ENCODE measurements at regions not wholly inside any gene's neighbourhood (a gene's known extent, or its start where the extent isn't known, plus 50 kb on each side); places are given as distances from the start of the nearest gene placed in this dataset.

GRCh38 chr5:133792024-133792423 is 176.4 kb downstream of the C5orf15 start:
- no peak for DNase-seq
- H3K36me3 ChIP-seq (ENCODE audit: control insufficient read depth in 3 of 3, insufficient read depth in 2 of 3, low read depth in 1 of 3, low read length in 3 of 3), result no peaks in the 10 kb centered on the region
- FAIRE-seq, result no peak
- no peaks in the 10 kb centered on the region for H3K4me1 ChIP-seq (ENCODE audit: control insufficient read depth in 3 of 3, insufficient read depth in 2 of 3, low read depth in 1 of 3, low read length in 2 of 3)
- no peak overlapping the region for H3K27ac ChIP-seq (ENCODE audit: low read depth in 1 of 3, low read length in 2 of 3)
- H3K9me3 ChIP-seq (ENCODE audit: control insufficient read depth in 2 of 2, insufficient read depth in 1 of 2, low read depth in 1 of 2, low read length in 1 of 2), result no peaks in the 10 kb centered on the region
- no peaks in the 10 kb centered on the region for H3K27me3 ChIP-seq (ENCODE audit: control insufficient read depth in 3 of 3, insufficient read depth in 3 of 3, low read length in 3 of 3)
- no peak overlapping the region for H3K4me3 ChIP-seq (ENCODE audit: low read depth in 1 of 3, low read length in 3 of 3)

GRCh38 chr5:133790898-133791297 is 177.5 kb downstream of the C5orf15 start:
- H3K9me3 ChIP-seq (ENCODE audit: control insufficient read depth in 2 of 2, insufficient read depth in 1 of 2, low read depth in 1 of 2, low read length in 1 of 2), result no peaks in the 10 kb centered on the region
- DNase-seq (no peak), FAIRE-seq (no peak)
- no peaks in the 10 kb centered on the region for H3K4me1 ChIP-seq (ENCODE audit: control insufficient read depth in 3 of 3, insufficient read depth in 2 of 3, low read depth in 1 of 3, low read length in 2 of 3)
- H3K4me3 ChIP-seq (ENCODE audit: low read depth in 1 of 3, low read length in 3 of 3), result no peak overlapping the region
- no peaks in the 10 kb centered on the region for H3K36me3 ChIP-seq (ENCODE audit: control insufficient read depth in 3 of 3, insufficient read depth in 2 of 3, low read depth in 1 of 3, low read length in 3 of 3)
- H3K27me3 ChIP-seq (ENCODE audit: control insufficient read depth in 3 of 3, insufficient read depth in 3 of 3, low read length in 3 of 3), result no peaks in the 10 kb centered on the region
- H3K27ac ChIP-seq (ENCODE audit: low read depth in 1 of 3, low read length in 2 of 3), result no peak overlapping the region
- 92 to 95% (median 94%) methylated on average over 1 of the region's 1 CpG for WGBS, 3 donors

- Histone ChIP-seq H3K9me3 (ENCODE audit: control insufficient read depth in 2 of 2, insufficient read depth in 1 of 2, low read depth in 1 of 2, low read length in 1 of 2) (no peaks in the 10 kb centered on the region), H3K36me3 (ENCODE audit: control insufficient read depth in 3 of 3, insufficient read depth in 2 of 3, low read depth in 1 of 3, low read length in 3 of 3) (no peaks in the 10 kb centered on the region), H3K4me1 (ENCODE audit: control insufficient read depth in 3 of 3, insufficient read depth in 2 of 3, low read depth in 1 of 3, low read length in 2 of 3) (no peaks in the 10 kb centered on the region), H3K27ac (ENCODE audit: low read depth in 1 of 3, low read length in 2 of 3) (no peak overlapping the region), H3K27me3 (ENCODE audit: control insufficient read depth in 3 of 3, insufficient read depth in 3 of 3, low read length in 3 of 3) (no peaks in the 10 kb centered on the region), H3K4me3 (ENCODE audit: low read depth in 1 of 3, low read length in 3 of 3) (no peak overlapping the region)
- no peak for DNase-seq
- WGBS, 3 donors, result 75 to 84% (median 78%) methylated on average over 3 of the region's 3 CpGs
- FAIRE-seq, result no peak
These were observed 177.1 kb upstream of the FSTL4 start for GRCh38 chr5:133789428-133789827.

- Histone ChIP-seq H3K4me3 (ENCODE audit: low read depth in 1 of 3, low read length in 3 of 3) (no peak overlapping the region), H3K27me3 (ENCODE audit: control insufficient read depth in 3 of 3, insufficient read depth in 3 of 3, low read length in 3 of 3) (no peaks in the 10 kb centered on the region), H3K36me3 (ENCODE audit: control insufficient read depth in 3 of 3, insufficient read depth in 2 of 3, low read depth in 1 of 3, low read length in 3 of 3) (no peaks in the 10 kb centered on the region), H3K27ac (ENCODE audit: low read depth in 1 of 3, low read length in 2 of 3) (no peak overlapping the region), H3K4me1 (ENCODE audit: control insufficient read depth in 3 of 3, insufficient read depth in 2 of 3, low read depth in 1 of 3, low read length in 2 of 3) (no peaks in the 10 kb centered on the region), H3K9me3 (ENCODE audit: control insufficient read depth in 2 of 2, insufficient read depth in 1 of 2, low read depth in 1 of 2, low read length in 1 of 2) (no peaks in the 10 kb centered on the region)
- FAIRE-seq, result no peak
- 83 to 93% (median 86%) methylated on average over 11 of the region's 11 CpGs for WGBS, 3 donors
- no peak for DNase-seq
These were observed 175.8 kb upstream of the FSTL4 start for GRCh38 chr5:133788121-133788520.

GRCh38 chr5:133786420-133786819 is 174.1 kb upstream of the FSTL4 start:
- DNase-seq (no peak), FAIRE-seq (no peak)
- Histone ChIP-seq H3K27me3 (ENCODE audit: control insufficient read depth in 3 of 3, insufficient read depth in 3 of 3, low read length in 3 of 3) (no peaks in the 10 kb centered on the region), H3K27ac (ENCODE audit: low read depth in 1 of 3, low read length in 2 of 3) (no peak overlapping the region), H3K4me3 (ENCODE audit: low read depth in 1 of 3, low read length in 3 of 3) (no peak overlapping the region), H3K9me3 (ENCODE audit: control insufficient read depth in 2 of 2, insufficient read depth in 1 of 2, low read depth in 1 of 2, low read length in 1 of 2) (no peaks in the 10 kb centered on the region), H3K36me3 (ENCODE audit: control insufficient read depth in 3 of 3, insufficient read depth in 2 of 3, low read depth in 1 of 3, low read length in 3 of 3) (no peaks in the 10 kb centered on the region), H3K4me1 (ENCODE audit: control insufficient read depth in 3 of 3, insufficient read depth in 2 of 3, low read depth in 1 of 3, low read length in 2 of 3) (no peaks in the 10 kb centered on the region)
- WGBS, 3 donors, result 79 to 88% (median 79%) methylated on average over 4 of the region's 4 CpGs

GRCh38 chr5:133785182-133785581 is 172.8 kb upstream of the FSTL4 start:
- WGBS, 3 donors, result 63 to 89% (median 63%) methylated on average over 3 of the region's 3 CpGs

GRCh38 chr5:133783481-133783880 is 171.1 kb upstream of the FSTL4 start:
- Histone ChIP-seq H3K27ac (ENCODE audit: low read depth in 1 of 3, low read length in 2 of 3) (no peak overlapping the region), H3K4me3 (ENCODE audit: low read depth in 1 of 3, low read length in 3 of 3) (no peak overlapping the region), H3K27me3 (ENCODE audit: control insufficient read depth in 3 of 3, insufficient read depth in 3 of 3, low read length in 3 of 3) (no peaks in the 10 kb centered on the region), H3K36me3 (ENCODE audit: control insufficient read depth in 3 of 3, insufficient read depth in 2 of 3, low read depth in 1 of 3, low read length in 3 of 3) (no peaks in the 10 kb centered on the region), H3K4me1 (ENCODE audit: control insufficient read depth in 3 of 3, insufficient read depth in 2 of 3, low read depth in 1 of 3, low read length in 2 of 3) (no peaks in the 10 kb centered on the region), H3K9me3 (ENCODE audit: control insufficient read depth in 2 of 2, insufficient read depth in 1 of 2, low read depth in 1 of 2, low read length in 1 of 2) (no peaks in the 10 kb centered on the region)
- FAIRE-seq (no peak), DNase-seq (no peak)
- 55 to 56% (median 56%) methylated on average over 5 of the region's 5 CpGs for WGBS, 3 donors

More at GRCh38 chr5:133785182-133785581, 172.8 kb upstream of the FSTL4 start:
- FAIRE-seq (no peak), DNase-seq (no peak)
- Histone ChIP-seq H3K36me3 (ENCODE audit: control insufficient read depth in 3 of 3, insufficient read depth in 2 of 3, low read depth in 1 of 3, low read length in 3 of 3) (no peaks in the 10 kb centered on the region), H3K4me1 (ENCODE audit: control insufficient read depth in 3 of 3, insufficient read depth in 2 of 3, low read depth in 1 of 3, low read length in 2 of 3) (no peaks in the 10 kb centered on the region), H3K27me3 (ENCODE audit: control insufficient read depth in 3 of 3, insufficient read depth in 3 of 3, low read length in 3 of 3) (no peaks in the 10 kb centered on the region), H3K9me3 (ENCODE audit: control insufficient read depth in 2 of 2, insufficient read depth in 1 of 2, low read depth in 1 of 2, low read length in 1 of 2) (no peaks in the 10 kb centered on the region), H3K4me3 (ENCODE audit: low read depth in 1 of 3, low read length in 3 of 3) (no peak overlapping the region), H3K27ac (ENCODE audit: low read depth in 1 of 3, low read length in 2 of 3) (no peak overlapping the region)

GRCh38 chr5:133782736-133783135 is 170.4 kb upstream of the FSTL4 start:
- FAIRE-seq (no peak), DNase-seq (no peak)
- 79 to 85% (median 83%) methylated on average over 5 of the region's 5 CpGs for WGBS, 3 donors

GRCh38 chr5:133781436-133782225 is 169.3 kb upstream of the FSTL4 start:
- no peaks in the 10 kb centered on the region for H3K36me3 ChIP-seq (ENCODE audit: control insufficient read depth in 3 of 3, insufficient read depth in 2 of 3, low read depth in 1 of 3, low read length in 3 of 3)
- 79 to 88% (median 86%) methylated on average over 4 of the region's 4 CpGs for WGBS, 3 donors
- DNase-seq, result no peak
- no peaks in the 10 kb centered on the region for H3K27me3 ChIP-seq (ENCODE audit: control insufficient read depth in 3 of 3, insufficient read depth in 3 of 3, low read length in 3 of 3)
- H3K9me3 ChIP-seq (ENCODE audit: control insufficient read depth in 2 of 2, insufficient read depth in 1 of 2, low read depth in 1 of 2, low read length in 1 of 2), result no peaks in the 10 kb centered on the region
- no peak overlapping the region for H3K27ac ChIP-seq (ENCODE audit: low read depth in 1 of 3, low read length in 2 of 3)
- no peak overlapping the region for H3K4me3 ChIP-seq (ENCODE audit: low read depth in 1 of 3, low read length in 3 of 3)
- H3K4me1 ChIP-seq (ENCODE audit: control insufficient read depth in 3 of 3, insufficient read depth in 2 of 3, low read depth in 1 of 3, low read length in 2 of 3), result no peaks in the 10 kb centered on the region
- FAIRE-seq, result no peak

More at GRCh38 chr5:133782736-133783135, 170.4 kb upstream of the FSTL4 start:
- Histone ChIP-seq H3K9me3 (ENCODE audit: control insufficient read depth in 2 of 2, insufficient read depth in 1 of 2, low read depth in 1 of 2, low read length in 1 of 2) (no peaks in the 10 kb centered on the region), H3K4me3 (ENCODE audit: low read depth in 1 of 3, low read length in 3 of 3) (no peak overlapping the region), H3K36me3 (ENCODE audit: control insufficient read depth in 3 of 3, insufficient read depth in 2 of 3, low read depth in 1 of 3, low read length in 3 of 3) (no peaks in the 10 kb centered on the region), H3K4me1 (ENCODE audit: control insufficient read depth in 3 of 3, insufficient read depth in 2 of 3, low read depth in 1 of 3, low read length in 2 of 3) (no peaks in the 10 kb centered on the region), H3K27me3 (ENCODE audit: control insufficient read depth in 3 of 3, insufficient read depth in 3 of 3, low read length in 3 of 3) (no peaks in the 10 kb centered on the region), H3K27ac (ENCODE audit: low read depth in 1 of 3, low read length in 2 of 3) (no peak overlapping the region)
